Heart right ventricle (tissue), 16 donors: ENCODE measurements at regions not wholly inside any gene's neighbourhood (a gene's known extent, or its start where the extent isn't known, plus 50 kb on each side); places are given as distances from the start of the nearest gene placed in this dataset.
"Not testable (repeated sequence)": the region's sequence is repeated elsewhere in the genome, so short reads cannot be mapped to it uniquely, and the experiment has no call there.

Experiments
- ATAC-seq, 8 donors: fragments of 200-7000 bp; cut with Tn5 transposase; one replicate each; pipeline ENCODE4 v1.9.1; 2020; ENCODE audit warnings: mild to moderate bottlenecking in 8 of 8, moderate library complexity in 8 of 8, moderate number of reproducible peaks in 1 of 8
- DNase-seq, 2 donors: peaks; one replicate each; pipeline ENCODE4 v3.0.0-alpha.2; 2020
- H3K27ac ChIP-seq, 10 donors: fragments of 200-600 bp; sonication (generic) in 2 of 10; one replicate each; pipeline versions ENCODE4 v1.5.0 to v1.8.0; 2020 to 2022; ENCODE audit warnings: mild to moderate bottlenecking in 3 of 10
- H3K27me3 ChIP-seq, 7 donors: fragments of 200-600 bp; one replicate each; pipeline ENCODE4 v1.8.0; 2021 to 2022; ENCODE audit warnings: mild to moderate bottlenecking in 2 of 7
- H3K36me3 ChIP-seq, 9 donors: fragments of 200-600 bp; sonication (generic) in 1 of 9; one replicate each; pipeline versions ENCODE4 v1.5.0 to v1.8.0; 2020 to 2022; ENCODE audit warnings: mild to moderate bottlenecking in 2 of 9
- H3K4me1 ChIP-seq, 9 donors: fragments of 200-600 bp; sonication (generic) in 1 of 9; one replicate each; pipeline versions ENCODE4 v1.5.0 to v1.8.0; 2020 to 2022; ENCODE audit warnings: mild to moderate bottlenecking in 4 of 9
- H3K4me3 ChIP-seq, 10 donors: fragments of 200-600 bp; sonication (generic) in 2 of 10; one replicate each; pipeline versions ENCODE4 v1.5.0 to v1.8.0; 2020 to 2022; ENCODE audit warnings: mild to moderate bottlenecking in 7 of 10, moderate library complexity in 2 of 10
- H3K9me3 ChIP-seq, 11 donors: fragments of 200-600 bp in 10 of 11; sonication (generic) in 2 of 11; one replicate each; pipeline versions ENCODE4 v1.5.0 to v1.8.0; 2013 to 2022; ENCODE audit warnings: mild to moderate bottlenecking in 2 of 11, control low read depth in 1 of 11, moderate library complexity in 1 of 11
- WGBS, 2 donors: extraction: QIAGEN DNeasy Blood & Tissue Kit; methylation state at CpG; one replicate each; pipeline ENCODE4 v1.1.7; 2013; ENCODE audit warnings: inconsistent platforms in 1 of 2; 5-methylcytosine and 5-hydroxymethylcytosine counted together
- intact Hi-C, 10 donors: fragments of 100-400 bp; cut with DNase I; formaldehyde crosslinking; loops; one replicate each; pipeline versions ENCODE4 v1.11.1 to v1.14.2; 2022
- TF ChIP-seq, protein P1 (sequence below), 9 donors: fragments of 200-600 bp; sonication (generic) in 2 of 9; IDR thresholded peaks; one replicate each; pipeline versions ENCODE4 v1.5.0 to v1.8.0; 2021 to 2022; ENCODE audit warnings: antibody characterized with exemption in 9 of 9, mild to moderate bottlenecking in 5 of 9, moderate library complexity in 1 of 9
- donor health status: Arrhythmogenic right ventricular cardiomyopathy.
- donor health status: ischemic (EF 13 %, LVEDD 7.1; RV severe dilation, severe dysfunction).
- donor health status: healthy with polysubstance abuse.
- donor health status: DM: no; HTN: yes; CAD: no.
- donor health status: DM: no; HTN: no; CAD: no.
- donor health status: ischemic (EF 25% LVEDD 6.9; RV normal size, moderate dysfunction).
- donor health status: ischemic (EF 25% LVEDD 5.7; RV mildly dilated, moderate dysfunction).
- donor health status: healthy.
- donor health status: DM: yes; HTN: yes; CAD: no.
- donor health status: Ischemic cardiomyopathy.
- donor health status: ischemic (EF 35%, LVEDD 5.7; RV mildly dilated, moderate dysfunction).
- donor health status: nonischemic (EF 11% LVEDD 7.7; RV severe dilation, severe dysfunction).
- donor health status: DM: yes; HTN: yes; CAD: no.
- donor health status: PGD.
- donor health status: ischemic (EF 29% LVEDD 5.4; RV normal size, mild dysfunction).
- donor health status: nonischemic (EF 23%, LVEDD 6.1; RV moderate dilation, normal function).

DNA sequence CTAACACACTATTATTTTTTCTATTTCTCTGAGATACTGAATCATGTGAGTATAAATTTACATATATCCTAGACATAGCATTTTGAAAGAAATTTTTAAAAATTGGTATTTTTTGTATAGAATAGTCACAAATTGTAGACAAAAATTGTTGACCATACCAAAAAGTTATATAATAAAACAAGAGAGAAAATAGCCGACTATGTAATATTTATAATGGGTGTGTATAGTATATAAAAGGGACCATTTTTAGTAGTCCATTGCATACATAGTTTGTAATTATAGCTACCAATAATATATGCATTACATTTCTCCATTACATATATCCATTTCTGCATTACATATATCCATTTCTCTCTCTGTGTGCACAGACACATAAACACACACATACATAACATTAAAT is 590.2 kb downstream of the TMTC2 start:
- TF ChIP-seq, protein P1, sequence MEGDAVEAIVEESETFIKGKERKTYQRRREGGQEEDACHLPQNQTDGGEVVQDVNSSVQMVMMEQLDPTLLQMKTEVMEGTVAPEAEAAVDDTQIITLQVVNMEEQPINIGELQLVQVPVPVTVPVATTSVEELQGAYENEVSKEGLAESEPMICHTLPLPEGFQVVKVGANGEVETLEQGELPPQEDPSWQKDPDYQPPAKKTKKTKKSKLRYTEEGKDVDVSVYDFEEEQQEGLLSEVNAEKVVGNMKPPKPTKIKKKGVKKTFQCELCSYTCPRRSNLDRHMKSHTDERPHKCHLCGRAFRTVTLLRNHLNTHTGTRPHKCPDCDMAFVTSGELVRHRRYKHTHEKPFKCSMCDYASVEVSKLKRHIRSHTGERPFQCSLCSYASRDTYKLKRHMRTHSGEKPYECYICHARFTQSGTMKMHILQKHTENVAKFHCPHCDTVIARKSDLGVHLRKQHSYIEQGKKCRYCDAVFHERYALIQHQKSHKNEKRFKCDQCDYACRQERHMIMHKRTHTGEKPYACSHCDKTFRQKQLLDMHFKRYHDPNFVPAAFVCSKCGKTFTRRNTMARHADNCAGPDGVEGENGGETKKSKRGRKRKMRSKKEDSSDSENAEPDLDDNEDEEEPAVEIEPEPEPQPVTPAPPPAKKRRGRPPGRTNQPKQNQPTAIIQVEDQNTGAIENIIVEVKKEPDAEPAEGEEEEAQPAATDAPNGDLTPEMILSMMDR (IDR thresholded peaks at IDR 0.05): no peak
- 94 to 97% methylated on average over 1 of the region's 1 CpG for WGBS, 2 donors
- ATAC-seq (no peak), DNase-seq (no peak)
- Histone ChIP-seq H3K9me3 (peaks cover 0 to 19% (median 0%) of the 10 kb centered on the region in 11 donors), H3K4me3 (no peak overlapping the region), H3K4me1 (no peaks in the 10 kb centered on the region), H3K36me3 (no peaks in the 10 kb centered on the region), H3K27me3 (no peaks in the 10 kb centered on the region), H3K27ac (no peak overlapping the region)
- intact Hi-C loops: no loop called here

DNA sequence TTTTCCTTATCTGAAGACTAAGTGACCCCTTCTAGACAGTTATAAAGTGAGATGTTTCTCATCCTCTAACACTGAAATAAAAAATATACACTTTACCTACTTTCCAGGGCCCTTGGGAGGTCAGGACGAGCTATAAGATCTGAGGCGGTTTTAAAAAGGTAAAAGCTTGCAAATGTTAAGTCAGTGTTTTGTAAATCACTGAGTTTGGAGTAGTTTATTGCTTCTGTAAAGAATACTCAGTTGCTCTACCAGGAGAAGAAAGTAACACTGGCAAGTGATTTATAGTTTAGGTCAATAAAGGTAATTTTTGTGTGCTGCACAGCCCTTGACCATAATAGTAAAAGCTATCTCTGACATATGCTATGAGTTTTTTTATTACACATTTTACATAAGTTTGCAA is 584.5 kb downstream of the TMTC2 start:
- intact Hi-C loops: no loop called here
- Histone ChIP-seq H3K27me3 (no peaks in the 10 kb centered on the region), H3K36me3 (no peaks in the 10 kb centered on the region), H3K4me3 (no peak overlapping the region), H3K4me1 (no peaks in the 10 kb centered on the region), H3K27ac (no peak overlapping the region), H3K9me3 (peaks cover 0 to 39% (median 0%) of the 10 kb centered on the region in 11 donors)
- ATAC-seq (no peak), DNase-seq (no peak)
- TF ChIP-seq, protein P1 (IDR thresholded peaks at IDR 0.05): no peak
- WGBS, 2 donors: 74 to 91% methylated on average over 2 of the region's 2 CpGs

- no peak for DNase-seq
- ATAC-seq: no peak
- H3K4me3 ChIP-seq: no peak overlapping the region
- intact Hi-C loops: no loop called here
- no peaks in the 10 kb centered on the region for H3K27me3 ChIP-seq
- no peaks in the 10 kb centered on the region for H3K36me3 ChIP-seq
- H3K4me1 ChIP-seq: no peaks in the 10 kb centered on the region
- no peak overlapping the region for H3K27ac ChIP-seq
- TF ChIP-seq, protein P1 (IDR thresholded peaks at IDR 0.05): no peak
- peaks cover 0 to 20% (median 0%) of the 10 kb centered on the region in 11 donors for H3K9me3 ChIP-seq
These were observed 579.1 kb downstream of the TMTC2 start for GRCh38 chr12:83265808-83266207.

- Histone ChIP-seq H3K27me3 (no peaks in the 10 kb centered on the region), H3K4me3 (no peak overlapping the region), H3K27ac (no peak overlapping the region), H3K4me1 (no peaks in the 10 kb centered on the region), H3K36me3 (no peaks in the 10 kb centered on the region), H3K9me3 (no peaks in the 10 kb centered on the region)
- DNase-seq (no peak), ATAC-seq (no peak)
- intact Hi-C loops: no loop called here
- TF ChIP-seq, protein P1 (IDR thresholded peaks at IDR 0.05): no peak
These were observed 575.3 kb downstream of the TMTC2 start for GRCh38 chr12:83261998-83262397.

DNA sequence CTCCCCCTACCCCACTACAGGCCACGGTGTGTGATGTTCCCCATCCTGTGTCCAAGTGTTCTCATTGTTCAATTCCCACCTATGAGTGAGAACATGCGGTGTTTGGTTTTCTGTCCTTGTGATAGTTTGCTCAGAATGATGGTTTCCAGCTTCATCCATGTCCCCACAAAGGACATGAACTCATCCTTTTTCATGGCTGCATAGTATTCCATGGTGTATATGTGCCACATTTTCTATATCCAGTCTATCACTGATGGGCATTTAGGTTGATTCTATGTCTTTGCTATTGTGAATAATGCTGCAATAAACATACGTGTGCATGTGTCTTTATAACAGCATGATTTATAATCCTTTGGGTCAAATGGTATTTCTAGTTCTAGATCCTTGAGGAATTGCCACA is 573.4 kb downstream of the TMTC2 start:
- H3K36me3 ChIP-seq, DNase-seq, H3K4me3 ChIP-seq, H3K27me3 ChIP-seq, H3K27ac ChIP-seq, intact Hi-C loops, H3K4me1 ChIP-seq, ATAC-seq, H3K9me3 ChIP-seq: not testable (repeated sequence)
- 90 to 95% methylated on average over 3 of the region's 3 CpGs for WGBS, 2 donors
